CD4-positive, alpha-beta T cell treated with Interleukin-15 for 4 hours (primary cell): ENCODE measurements at regions not wholly inside any gene's neighbourhood (a gene's known extent, or its start where the extent isn't known, plus 50 kb on each side); places are given as distances from the start of the nearest gene placed in this dataset.
"Not testable (repeated sequence)": the region's sequence is repeated elsewhere in the genome, so short reads cannot be mapped to it uniquely, and the experiment has no call there.

Experiments used
- DNase-seq: peaks from one replicate; pipeline ENCODE4 v3.0.0-alpha.2; 2020; ENCODE audit warnings: low spot score

DNA sequence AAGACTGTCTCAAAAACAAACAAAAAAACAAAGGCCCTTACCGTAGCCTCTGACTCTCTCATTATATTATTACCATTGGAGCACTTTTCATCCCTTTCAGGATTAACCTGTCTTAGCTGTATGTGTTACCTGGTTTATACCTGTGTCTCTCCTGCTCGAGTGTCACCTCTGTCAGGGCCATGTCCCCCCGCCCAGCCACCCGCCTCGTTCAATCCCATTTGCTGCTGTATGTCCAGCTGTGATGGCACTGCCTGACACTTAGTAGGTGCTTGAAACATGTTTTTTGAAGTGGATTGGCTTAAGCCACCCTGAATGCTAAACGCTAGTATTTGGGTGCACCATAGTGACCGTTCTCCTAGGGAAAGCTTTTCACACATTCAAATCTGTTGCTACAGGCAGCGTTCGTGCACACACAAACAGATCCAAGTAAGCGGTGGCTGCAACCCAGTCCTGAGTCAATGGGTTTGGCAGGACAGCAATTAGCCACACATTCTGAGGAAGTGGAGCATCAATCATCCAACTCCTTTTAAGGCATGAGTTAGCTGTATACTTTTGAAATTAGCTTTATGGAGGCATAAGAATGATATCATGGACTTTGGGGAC lies 98.9 kb upstream of the ZNF217 start:
- DNase-seq: no peak

DNA sequence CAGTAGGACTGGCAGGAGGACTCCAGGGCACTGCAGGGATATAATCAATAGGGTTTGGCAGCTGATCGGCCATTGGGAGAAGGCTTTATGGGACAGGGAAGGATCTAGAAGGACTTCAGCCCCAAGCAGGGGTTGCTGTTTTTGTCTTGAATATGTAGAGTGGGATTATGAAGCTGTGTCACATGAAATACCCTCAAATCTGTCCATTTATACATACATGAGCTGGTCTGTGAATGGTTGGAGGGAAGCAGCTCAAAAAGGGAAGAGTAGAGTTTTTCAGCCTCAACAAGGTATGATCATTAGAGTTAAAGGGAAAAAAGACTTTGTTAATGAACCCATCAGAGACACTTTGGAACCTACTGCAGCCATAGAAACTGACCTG lies 98.2 kb upstream of the ZNF217 start:
- no peak for DNase-seq

DNA sequence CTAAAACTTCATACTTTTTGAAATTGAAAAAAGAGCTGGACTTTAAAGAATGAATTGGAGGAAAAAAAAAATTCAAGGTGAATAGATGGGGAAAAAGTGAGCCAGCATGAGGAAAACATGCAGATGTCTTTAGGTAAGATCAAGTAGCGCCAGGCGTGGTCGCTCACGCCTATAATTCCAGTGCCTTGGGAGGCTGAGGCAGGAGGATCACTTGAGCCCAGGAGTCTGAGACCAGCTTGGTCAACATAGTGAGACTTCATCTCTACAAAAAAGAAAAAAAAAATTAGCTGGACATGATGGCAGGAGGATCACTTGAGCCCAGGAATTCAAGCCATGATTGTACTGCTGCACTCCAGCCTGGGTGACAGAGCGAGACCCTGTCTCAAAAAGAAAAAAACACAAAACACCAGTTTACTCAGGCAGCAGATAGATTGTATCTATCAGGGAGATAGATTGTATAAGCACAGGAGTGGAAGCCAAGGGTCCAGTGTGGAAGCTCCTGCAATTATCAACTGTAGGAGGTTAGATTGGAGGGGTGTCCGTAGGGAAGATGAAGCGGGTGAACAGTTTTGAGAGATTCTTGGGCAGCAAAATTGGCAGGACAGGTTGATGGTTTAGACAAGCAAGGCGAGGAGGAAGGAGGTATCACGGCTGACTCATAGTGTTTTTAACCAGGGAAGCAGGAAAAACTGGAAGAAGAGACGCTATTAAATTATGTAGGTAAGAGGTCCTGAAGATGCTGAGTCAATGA lies 97.6 kb upstream of the ZNF217 start:
- DNase-seq: no peak

DNA sequence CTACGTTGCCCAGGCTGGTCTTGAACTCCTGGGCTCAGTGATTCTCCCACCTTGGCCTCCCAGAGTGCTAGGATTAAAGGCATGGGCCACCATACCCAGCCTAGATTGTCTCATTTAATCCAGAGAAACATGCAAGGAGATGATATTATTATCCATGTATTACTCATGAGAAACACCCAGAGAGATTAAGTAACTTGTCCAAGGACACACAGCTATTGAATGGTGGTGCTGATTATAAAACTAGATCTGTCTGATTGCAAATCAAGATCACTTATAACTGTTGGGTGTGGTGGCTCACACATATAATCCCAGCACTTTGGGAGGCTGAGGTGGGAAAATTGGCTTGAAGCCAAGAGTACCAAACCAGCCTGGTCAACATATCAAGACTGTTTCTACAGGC lies 94.4 kb upstream of the ZNF217 start:
- no peak for DNase-seq

DNA sequence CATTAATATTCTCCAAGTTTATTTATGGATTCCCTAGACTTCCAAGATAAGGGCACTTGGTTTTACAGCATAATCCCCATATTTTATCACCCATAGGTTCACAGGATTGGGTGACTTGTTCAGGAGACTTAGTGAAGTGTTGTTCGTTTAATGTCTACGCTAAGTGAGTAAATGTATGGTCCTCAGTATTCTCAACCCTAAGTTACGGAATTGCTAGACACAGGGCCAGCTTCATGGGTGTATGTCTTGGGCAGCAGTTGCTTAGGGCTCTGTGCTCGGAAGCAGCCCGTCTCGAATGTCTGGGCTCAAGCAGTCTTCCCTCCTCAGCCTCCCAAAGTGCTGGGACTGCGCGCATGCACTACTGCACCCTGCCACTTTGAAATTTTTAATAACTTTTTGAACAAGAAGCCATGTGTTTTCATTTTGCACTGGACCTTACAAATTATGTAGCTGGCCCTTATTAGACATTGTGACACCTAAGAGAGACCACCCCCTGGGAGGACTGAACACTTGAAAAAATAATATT lies 91.5 kb upstream of the ZNF217 start:
- no peak for DNase-seq

DNA sequence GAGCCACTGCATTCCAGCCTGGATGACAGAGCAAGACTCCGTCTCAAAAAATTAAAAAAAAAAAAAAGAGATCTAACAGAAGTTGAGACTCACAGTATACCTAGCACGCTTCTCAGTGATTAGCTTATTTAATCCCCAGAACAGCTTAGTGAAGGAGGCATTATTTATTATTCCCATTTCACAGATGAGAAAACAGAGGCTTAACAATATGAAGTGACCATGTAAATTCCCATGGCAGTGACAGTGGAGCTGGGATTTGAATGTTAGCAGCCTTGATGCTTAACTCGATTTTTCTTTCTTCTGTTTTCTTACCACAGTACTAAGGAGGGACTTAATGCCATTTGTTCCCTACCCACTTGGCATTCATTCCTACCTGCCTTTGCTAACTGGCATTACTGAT lies 89.9 kb upstream of the ZNF217 start:
- no peak for DNase-seq

DNA sequence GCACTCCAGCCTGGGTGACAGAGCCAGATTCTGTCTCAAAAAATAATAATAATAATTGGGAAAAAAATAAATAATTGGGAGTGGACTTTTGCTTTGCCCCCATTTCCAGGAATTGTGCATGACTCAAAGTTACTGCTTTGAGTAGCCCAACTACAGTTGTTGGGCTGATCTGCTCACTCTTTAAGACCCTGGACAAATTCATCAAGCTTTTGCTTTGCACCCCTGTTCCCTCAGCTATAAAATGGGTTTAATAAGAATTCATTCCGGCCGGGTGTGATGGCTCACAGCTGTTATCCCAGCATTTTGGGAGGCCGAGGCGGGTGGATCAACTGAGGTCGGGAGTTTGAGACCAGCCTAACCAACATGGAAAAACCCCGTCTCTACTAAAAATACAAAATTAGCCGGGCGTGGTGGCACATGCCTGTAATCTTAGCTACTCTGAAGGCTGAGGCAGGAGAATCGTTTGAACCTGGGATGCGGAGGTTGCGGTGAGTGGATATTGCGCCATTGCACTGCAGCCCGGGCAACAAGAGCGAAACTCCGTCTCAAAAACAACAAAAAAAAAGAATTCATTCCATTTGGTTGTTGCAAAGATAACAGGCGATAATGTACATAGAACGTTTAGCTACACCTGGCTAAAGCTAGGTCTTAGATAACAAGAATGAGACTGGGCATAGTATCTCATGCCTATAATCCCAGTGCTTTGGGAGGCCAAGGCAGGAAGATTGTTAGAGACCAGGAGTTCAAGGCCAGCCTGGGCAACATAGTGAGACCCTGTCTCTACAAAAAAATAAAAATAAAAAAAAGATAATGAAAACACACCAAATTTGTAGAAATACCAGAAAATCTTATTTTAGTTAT lies 87.9 kb upstream of the ZNF217 start:
- DNase-seq: no peak

DNA sequence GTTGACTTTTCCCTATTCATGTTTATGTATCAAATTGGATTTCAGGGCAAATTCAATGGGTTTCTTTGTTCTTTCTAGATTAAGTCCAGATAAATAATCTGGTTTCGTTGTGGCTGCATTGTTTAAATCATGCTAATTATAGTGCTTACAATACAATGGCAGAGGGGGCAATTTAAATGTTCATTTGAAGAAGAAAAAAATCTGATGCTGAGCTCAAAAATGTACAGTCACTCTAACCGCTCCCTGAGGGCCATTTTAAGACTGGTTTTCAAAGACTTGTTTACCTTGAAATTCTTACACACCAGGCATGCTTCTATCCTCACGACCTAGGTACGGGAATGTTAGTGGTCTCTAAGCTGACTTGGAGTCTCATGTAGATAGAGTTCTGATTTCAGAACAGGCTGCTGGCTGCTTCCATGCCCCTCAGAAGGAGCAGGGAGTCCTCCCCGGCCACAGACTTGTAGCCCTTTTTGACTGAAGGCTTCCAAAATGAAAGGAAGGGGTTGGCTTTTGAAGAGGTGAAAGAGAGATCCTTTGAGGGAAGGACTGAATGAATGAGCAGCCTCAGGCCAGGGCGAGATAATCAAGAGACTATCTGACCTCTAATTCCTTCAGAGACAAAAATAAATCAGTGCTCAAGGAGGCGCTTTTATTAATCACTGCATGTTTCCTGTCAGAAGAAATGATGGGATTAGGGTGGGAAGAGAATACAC lies 86.1 kb upstream of the ZNF217 start:
- no peak for DNase-seq

DNA sequence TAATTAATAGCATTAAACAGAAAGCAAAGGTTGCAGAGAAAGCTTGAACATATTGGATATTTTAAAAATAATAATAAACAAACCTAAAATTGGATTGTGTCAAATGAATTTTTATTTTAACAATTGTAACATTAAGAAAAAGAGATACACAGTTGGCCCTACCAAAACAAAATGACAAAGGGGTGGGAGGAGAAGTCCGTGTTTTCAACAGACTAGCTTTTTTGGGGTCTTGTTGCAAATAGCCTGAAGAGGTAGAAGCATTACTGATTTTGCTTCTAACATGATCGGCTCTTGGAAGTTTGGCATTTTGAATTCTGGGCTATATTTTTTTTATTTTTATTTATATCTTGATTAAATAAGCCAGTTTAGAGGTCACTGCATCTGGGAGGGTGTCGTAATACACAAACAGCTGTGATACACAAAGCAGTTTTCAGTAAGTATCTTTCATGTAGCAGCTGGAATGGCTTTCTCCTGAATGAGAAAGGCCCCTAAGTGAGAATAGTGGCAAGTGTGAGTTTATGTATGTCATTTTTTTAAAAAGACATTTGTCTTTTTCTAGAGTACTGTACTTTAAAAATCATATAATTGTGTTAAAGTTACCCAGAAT lies 85.5 kb upstream of the ZNF217 start:
- no peak for DNase-seq

DNA sequence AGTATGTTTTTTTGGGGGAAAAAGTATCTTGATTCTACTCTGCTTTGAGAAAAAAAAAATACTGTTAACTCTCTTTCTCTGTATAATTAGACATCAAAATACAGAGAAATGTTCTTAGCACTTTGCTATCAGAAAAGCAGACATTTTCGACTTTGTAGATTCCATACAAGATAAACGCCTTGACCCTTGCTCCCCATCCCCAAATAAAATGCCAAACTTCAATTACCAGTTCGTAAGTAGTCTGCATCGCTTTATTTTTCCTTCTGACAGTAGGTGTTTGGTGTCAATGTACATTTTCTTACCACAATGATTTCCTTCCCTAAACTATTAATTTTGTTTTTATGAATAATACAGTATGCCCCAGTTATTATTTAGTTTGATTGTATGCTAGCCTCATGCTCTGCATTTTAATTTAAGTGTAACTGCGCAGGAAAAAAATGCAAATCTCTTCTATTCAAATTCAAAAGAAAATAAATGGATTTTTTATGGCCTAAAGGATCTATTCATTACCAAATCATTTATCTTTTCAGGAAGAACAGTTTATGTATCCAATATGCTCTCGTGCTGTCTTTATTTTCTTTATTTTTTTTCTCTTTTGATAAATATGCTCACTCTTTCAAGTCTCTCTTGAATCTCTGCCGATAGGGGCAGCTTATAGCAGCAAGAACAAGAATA lies 84.8 kb upstream of the ZNF217 start:
- DNase-seq: no peak

DNA sequence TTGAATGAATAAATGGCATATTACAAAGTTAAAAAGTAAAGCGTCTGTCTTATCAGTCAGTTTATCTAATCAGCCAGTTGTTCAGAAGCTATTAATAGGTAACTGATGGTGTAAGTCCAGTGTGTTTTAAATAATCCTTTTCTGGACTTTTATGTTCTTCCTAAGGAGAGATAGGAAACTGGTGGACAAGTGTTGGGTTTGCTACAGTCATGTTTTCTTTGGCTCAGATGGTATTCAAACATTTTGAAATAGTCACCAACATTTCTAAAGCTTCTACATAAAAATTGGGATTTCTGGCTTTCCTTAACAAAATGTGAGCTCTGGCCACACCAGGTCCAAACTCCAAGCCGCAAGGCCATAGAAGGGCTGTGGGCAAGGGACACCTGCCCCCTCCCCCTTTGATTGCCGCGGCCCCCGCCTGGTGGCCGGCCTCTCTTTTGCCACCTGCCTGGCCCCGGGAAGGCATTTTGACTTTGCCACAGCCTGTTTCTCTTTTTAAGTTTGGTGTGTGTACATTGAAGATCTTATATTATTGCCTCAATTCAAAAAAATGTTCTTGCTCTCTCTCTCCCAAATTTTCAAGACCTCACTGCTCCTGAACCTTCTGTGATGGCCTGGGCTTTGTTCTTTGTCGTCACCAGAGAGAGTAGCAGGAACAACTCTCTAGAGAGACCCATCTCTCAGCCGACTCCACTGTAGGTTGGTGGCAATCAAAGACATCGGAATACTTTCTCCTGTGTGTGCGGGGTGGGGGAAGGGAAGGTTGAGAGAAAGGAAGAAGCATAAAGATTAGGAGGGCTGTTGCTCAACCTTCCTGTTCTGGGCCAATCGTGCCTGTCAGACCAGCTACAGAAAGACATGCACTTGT lies 84.0 kb upstream of the ZNF217 start:
- DNase-seq: no peak

DNA sequence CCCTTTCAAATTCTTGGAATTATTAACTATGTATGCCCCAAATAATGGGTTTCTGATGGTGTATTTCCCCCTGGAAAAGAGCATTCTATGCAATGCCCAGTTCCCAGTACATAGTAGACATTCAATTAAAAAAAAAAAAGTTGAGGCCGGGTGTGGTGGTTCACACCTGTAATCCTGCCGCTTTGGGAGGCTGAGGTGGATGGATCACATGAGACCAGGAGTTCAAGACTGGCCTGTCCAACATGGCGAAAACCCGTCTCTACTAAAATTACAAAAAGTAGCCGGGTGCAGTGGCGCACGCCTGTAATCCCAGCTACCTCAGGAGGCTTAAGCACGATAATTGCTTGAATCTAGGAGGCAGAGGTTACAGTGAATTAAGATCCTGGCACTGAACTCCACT lies 83.3 kb upstream of the ZNF217 start:
- no peak for DNase-seq

DNA sequence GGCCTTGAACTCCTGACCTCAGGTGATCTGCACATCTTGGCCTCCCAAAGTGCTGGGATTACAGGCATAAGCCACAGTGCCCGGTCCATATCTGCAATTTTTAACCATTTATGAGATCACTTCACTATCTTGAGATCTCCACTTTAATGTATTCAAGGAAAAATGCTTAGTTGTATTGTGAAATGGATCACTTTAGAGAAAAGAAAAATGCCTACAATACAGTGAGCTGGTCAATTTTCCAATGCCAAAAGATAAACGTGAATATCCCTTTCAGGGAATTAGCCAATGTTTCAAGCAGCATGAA lies 82.8 kb upstream of the ZNF217 start:
- DNase-seq: no peak

DNA sequence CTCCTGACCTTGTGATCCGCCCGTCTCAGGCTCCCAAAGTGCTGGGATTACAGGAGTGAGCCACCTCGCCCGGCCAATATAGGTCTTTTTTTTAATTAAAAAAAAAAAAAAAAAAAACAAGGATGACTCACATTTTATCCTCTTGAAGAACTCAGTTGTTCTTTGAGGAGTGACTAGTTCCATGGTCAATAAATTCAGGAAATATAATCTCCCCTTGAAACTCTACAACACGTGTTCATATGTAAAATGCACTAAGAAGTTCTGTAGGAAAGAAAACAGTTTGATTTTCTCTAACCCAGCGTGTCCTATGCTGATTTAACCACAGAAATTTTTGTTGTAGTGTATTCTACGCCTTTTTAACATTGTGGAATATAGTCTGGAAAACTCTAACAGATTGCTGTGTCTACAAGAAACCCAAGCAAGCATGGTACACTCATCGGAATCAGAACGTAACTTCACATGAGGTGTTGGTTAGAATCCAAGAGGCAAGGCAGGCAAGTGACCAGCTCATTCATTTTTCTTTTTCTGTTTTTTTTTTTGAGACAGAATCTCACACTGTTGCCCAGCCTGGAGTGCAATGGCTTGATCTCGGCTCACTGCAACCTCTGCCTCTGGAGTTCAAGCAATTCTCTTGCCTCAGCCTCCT lies 79.0 kb upstream of the ZNF217 start:
- no peak for DNase-seq

DNA sequence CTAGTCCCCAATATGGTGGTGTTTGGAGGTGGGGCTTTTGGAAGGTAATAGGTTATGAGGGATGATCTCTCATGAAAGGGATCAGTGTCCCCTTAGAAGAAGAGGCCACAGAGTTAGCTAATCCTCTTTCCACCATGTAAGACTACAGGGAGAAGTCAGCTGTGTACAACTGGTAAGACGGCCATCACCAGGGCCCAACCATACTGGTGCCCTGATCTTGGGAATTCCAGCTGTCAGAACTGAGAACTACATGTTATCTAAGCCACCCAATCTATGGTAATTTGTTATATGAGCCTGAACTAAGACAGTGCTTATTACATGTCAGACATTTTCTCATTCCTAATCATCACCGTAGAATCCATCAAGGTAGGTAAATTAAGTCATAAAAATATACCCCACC lies 77.7 kb upstream of the ZNF217 start:
- DNase-seq: no peak

DNA sequence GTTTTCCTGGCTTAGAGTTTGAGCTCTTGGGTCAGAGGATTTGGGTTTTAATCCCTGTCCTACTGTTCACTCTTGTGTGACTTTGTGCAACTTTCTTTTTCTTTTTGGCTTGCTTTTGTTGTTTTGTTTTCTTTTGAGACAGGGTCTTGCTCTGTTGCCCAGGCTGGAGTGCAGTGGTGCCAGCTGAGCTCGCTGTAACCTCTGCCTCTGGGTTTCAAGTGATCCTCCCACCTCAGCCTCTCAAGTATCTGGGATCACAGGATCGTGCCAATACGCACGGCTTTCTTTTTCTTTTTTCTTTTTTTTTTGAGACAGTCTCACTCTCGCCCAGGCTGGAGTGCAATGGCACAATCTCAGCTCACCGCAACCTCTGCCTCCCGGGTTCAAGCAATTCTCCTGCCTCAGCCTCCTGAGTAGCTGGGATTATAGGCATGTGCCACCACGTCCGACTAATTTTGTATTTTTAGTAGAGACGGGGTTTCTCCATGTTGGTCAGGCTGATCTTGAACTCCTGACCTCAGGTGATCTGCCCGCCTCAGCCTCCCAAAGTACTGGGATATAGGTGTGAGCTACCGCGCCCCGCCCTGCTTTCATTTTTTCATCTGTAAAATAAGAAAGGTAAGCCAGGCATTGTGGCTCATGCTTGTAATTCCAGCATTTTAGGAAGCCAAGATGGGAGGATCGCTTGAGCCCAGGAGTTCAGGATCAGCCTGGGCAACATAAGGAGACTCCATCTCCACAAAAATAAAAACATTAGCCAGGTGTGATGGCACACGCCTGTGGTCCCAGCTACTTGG lies 76.1 kb upstream of the ZNF217 start:
- DNase-seq: not testable (repeated sequence)

DNA sequence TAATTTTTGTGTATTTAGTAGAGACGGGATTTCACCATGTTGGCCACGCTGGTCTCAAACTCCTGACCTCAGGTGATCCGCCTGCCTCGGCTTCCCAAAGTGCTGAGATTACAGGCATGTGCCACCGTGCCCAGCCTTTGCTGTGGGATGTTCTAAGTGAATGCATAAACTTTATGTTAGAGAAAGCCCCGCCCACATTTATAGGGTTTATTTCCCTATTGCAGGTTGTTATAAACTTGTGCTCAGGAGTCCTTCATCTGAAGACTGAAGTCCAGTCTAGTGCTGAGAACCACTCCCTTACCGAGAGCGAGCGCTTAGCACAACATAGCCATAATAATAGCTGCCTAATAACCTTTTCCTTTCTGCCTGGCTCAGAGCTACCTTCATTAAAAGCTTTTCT lies 75.4 kb upstream of the ZNF217 start:
- DNase-seq: no peak

DNA sequence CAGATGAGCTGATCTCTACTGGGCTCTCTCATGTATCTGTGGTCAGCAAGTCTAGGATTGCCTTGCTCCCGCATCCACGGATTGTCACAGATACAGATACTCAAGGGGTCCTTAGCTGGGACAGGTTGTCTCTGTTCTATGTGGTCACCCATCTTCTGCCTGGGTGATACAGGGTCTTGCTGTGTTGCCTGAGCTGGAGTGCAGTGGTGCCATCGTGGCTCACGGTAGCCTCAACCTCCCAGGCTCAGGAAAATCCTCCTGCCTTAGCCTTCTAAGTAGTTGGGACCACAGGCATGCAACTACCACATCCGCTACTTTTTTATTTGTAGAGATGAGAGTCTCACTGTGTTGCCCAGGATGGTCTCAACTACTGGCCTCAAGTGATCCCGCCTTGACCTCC lies 72.5 kb upstream of the ZNF217 start:
- DNase-seq: no peak

DNA sequence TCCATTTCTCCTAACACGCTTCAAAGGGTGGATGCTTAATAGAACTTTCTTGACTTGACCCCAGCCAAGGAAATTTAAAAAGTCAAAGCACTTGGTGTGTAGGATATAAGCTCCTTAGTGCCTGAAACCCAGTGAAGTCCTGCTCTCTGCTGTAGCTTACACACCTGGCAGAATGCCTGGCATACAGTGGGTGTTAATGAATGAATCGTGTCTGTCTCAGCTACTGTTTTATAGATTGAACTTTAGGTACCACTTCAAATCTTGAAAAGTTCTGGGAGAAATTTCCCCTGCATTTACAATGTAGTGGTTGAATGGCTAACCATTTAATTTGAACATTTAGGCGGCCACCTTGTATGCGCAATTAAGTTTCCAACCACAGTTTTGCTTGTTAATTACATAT lies 70.5 kb upstream of the ZNF217 start:
- no peak for DNase-seq
